Urothelium cell line (cell line): ENCODE measurements at regions not wholly inside any gene's neighbourhood (a gene's known extent, or its start where the extent isn't known, plus 50 kb on each side); places are given as distances from the start of the nearest gene placed in this dataset.
"Not testable (repeated sequence)": the region's sequence is repeated elsewhere in the genome, so short reads cannot be mapped to it uniquely, and the experiment has no call there.

Source experiments
- DNase-seq: peaks from one replicate; pipeline ENCODE4 v3.0.0; 2011; ENCODE audit warnings: low spot score, mixed read lengths
- FAIRE-seq: peaks from 2 replicates; lab custom pipeline; 2011; peaks lifted over from hg19 to GRCh38; lab: Jason Lieb, UNC

- DNase-seq: no peak
- no peak for FAIRE-seq
These were observed 256.5 kb upstream of the KRR1 start for GRCh38 chr12:75767957-75768356.

GRCh38 chr12:75766263-75767160 lies 255.1 kb upstream of the KRR1 start:
- DNase-seq: peak; percentile 42
- no peak for FAIRE-seq

GRCh38 chr12:75765170-75766059 lies 254.0 kb upstream of the KRR1 start:
- no peak for DNase-seq
- FAIRE-seq: no peak

GRCh38 chr12:75764091-75764841 lies 252.9 kb upstream of the KRR1 start:
- FAIRE-seq (no peak), DNase-seq (no peak)

- DNase-seq: no peak
- no peak for FAIRE-seq
These were observed 249.3 kb upstream of the KRR1 start for GRCh38 chr12:75760573-75761294.

DNA sequence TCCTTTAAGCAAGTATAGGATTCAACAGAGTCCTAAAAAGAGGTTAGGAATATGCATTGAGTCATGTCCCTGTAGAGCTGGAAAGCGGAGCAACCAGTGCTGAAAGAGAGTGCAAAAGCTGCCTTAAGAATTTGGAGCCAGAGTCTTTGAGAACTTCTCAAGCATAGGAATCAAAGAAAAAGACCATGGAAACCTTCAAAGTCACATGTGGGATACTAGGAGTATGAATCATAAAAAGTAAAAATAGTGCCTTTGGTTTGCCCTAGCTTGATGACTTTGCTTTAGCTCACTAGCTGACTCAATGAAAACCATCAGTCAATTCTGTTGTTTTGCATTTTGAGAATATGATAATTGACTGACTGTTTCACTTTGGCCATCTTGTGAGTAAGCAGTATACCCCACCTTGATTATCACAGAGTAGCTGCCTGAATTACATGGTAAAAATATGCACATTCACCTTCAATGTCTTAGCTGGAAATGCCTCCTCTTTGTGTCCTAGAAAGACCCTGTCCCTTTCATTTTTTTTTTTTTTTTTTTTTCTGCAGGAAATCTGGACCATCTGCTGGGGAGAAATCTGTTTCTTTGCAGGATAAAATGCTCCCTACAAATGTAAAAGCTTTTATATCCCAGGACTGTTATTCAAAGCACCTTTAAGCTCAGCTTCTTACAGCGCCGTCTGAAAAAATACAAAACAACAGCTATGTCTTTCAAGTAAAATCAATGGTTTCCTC lies 248.6 kb upstream of the KRR1 start:
- peak; percentile 25 for DNase-seq
- FAIRE-seq: no peak

- no peak for DNase-seq
- no peak for FAIRE-seq
These were observed 247.8 kb upstream of the KRR1 start for GRCh38 chr12:75759196-75759595.

DNA sequence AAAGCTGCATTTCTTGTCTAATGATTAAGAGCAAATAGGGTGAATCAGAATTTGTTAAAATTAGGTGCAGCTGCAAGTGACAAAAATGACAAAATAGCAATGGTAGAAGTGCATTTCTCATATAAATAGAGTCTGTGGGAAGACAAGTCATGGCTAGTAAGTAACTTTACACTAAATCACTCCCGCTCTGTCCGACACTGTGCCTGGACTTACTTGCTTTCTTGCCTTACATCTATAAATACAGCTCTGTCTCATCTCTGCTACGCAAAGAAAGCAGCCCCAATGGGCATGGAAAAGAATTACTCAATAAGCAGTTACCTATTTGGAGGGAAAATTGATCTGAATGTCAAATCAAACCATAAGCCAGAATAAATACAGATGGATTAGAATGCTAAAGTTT lies 245.4 kb upstream of the KRR1 start:
- FAIRE-seq (no peak), DNase-seq (no peak)

GRCh38 chr12:75756111-75756510 lies 244.7 kb upstream of the KRR1 start:
- DNase-seq: no peak
- FAIRE-seq: no peak

DNA sequence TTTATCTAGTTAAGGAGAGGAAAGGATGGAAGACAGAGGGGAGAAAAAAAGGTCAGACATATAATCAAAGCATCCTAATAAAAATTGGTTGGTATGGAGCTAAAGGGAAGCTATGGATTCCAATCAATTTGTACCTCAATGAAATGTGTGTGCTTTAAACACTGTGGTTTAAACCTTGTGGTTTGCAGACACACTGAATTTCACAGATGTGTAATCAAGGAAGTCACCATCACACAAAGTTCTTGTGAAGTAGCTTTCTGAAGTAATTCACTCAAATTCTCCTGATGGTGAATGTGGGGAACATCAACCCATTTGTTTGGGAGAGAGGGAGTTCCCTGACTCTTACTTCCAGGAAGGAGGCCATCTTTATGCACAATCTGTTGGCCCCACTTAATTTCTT lies 243.3 kb upstream of the KRR1 start:
- FAIRE-seq: no peak

DNA sequence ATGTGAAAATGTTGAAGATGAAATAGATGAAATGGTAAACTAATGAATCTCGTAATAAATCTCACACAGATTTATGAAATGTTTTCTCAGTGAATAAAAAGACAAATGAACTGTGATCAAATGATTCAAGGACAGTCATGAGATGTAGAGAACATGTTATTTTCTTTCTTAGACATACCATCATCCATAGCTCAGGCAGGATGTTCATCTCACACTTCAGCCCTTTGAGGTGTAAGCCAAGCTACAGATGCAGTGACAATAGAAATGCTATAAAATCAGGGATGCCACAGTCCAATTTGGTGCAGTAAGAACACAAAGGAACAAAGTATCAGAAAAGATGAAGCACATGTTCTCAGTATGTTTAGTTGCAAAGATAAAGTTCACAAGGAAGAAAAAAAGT lies 242.7 kb upstream of the KRR1 start:
- no peak for DNase-seq
- no peak for FAIRE-seq

More for the DNA sequence above, 243.3 kb upstream of the KRR1 start:
- no peak for DNase-seq

DNA sequence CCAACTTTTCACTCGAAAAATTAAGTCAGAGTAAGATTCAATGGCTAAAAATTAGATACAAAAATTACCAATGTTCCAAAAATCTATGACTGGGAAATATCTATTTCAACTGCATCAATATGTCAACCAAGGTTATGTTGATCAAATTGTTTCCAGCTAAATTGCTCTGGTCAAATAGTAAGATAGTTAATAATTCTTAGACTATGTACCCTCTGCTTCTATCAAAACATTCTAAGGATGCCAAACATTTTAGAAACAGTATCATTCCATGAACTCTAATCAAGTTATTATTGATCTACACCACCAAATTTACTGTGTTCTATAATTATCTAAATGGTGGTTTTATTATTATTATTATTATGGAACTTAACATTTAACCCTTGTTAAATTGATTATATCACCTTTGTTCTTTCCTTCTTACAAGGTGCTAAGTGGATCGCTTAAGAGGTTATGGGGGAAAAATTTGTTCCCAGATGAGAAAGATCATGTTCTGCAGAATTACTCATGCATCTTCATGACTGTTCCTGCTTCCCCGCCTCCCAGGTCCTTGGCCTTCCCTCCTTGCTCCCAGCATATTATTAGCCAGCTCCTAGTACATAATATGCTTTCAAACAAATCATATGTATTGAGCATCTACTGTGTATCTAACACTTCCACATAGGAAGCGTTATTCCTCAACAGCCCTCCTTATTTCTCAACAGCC lies 240.5 kb upstream of the KRR1 start:
- DNase-seq: no peak
- FAIRE-seq: no peak

DNA sequence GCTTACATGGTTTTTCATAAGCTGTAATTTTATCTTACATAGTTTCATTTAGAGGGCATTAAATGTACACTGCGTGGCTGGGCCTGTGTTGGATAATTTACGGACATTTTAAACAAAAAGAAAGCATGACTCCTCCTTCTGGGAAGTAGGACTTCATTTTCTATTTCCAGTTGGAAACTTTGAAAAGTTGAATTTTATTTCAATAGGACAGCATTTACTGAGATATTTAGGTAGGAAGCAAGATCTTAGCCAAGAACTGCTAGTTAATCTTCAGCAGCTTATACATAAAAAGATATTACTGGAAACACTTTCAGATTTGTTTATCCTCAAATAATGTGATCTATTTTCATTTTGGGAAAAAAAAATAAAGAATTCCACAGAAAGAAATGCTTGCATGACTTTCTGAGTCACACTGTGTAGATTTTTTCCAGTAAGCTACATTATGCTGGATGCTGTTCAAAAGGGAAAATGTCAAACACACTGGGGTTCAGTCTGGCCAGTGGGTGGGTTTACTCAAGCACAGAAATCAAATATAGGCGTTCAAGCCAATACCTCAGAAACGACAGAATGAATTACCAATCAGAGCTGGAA lies 239.4 kb upstream of the KRR1 start:
- DNase-seq: no peak

DNA sequence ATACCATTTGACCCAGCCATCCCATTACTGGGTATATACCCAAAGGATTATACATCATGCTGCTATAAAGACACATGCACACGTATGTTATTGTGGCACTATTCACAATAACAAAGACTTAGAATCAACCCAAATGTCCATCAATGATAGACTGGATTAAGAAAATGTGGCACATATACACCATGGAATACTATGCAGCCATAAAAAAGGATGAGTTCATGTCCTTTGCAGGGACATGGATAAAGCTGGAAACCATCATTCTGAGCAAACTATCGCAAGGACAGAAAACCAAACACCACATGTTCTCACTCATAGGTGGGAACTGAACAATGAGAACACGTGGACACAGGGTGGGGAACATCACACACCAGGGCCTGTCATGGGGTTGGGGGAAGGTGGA lies 237.6 kb upstream of the KRR1 start:
- not testable (repeated sequence) for DNase-seq, FAIRE-seq

More for the DNA sequence above, 239.4 kb upstream of the KRR1 start:
- FAIRE-seq: no peak

DNA sequence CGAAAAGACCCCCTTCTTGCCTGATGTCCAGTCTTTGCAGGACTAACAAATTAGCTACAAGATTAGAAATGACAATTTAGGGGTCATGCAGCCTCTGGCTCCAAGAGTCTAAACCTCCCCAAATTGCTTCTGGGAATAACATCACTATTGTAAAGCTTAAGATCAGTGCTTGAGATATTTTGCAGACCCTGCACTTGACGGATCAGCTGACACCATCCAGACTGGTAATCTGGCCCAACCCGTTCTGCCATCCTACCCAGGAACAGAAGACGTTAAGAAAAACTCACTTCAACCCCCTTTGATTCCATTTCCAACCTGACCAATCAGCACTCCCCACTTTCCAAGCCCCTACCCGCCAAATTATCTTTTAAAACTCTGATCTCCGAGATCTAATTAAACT lies 236.7 kb upstream of the KRR1 start:
- DNase-seq (no peak), FAIRE-seq (no peak)

GRCh38 chr12:75747572-75748021 lies 236.2 kb upstream of the KRR1 start:
- FAIRE-seq (no peak), DNase-seq (no peak)

DNA sequence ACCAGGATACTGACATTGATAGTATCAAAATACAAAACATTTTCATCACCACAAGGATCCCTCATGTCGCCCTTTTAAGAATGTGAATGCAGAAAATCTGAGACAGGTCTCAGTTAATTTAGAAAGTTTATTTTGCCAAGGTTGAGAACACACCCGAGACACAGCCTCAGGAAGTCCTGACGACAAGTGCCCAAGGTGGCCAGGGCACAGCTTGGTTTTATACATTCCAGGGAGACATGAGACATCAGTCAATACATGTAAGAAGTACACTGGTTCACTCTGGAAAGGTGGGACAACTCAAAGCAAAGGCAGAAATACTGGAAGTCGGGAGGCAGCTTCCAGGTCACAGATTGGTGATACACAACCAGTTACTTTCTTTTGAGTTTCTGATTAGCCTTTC lies 235.2 kb upstream of the KRR1 start:
- DNase-seq (no peak), FAIRE-seq (no peak)

GRCh38 chr12:75744607-75745256 lies 233.3 kb upstream of the KRR1 start:
- DNase-seq (no peak), FAIRE-seq (no peak)
